Prostate gland (tissue), 2 donors: ENCODE measurements at regions not wholly inside any gene's neighbourhood (a gene's known extent, or its start where the extent isn't known, plus 50 kb on each side); places are given as distances from the start of the nearest gene placed in this dataset.
A peak's percentile ranks its signal among the peaks of the same experiment; 100 is the strongest.

Experiments used
- DNase-seq: peaks from one replicate; pipeline ENCODE4 v3.0.0-alpha.2; 2019; ENCODE audit warnings: low spot score
- H3K27ac ChIP-seq, 2 donors: fragments of 200-600 bp; sonication (generic); 2 replicates each; pipeline ENCODE4 v1.5.1; 2017 to 2019
- H3K27me3 ChIP-seq: fragments of 200-600 bp; sonication (generic); replicated peaks from 2 replicates; pipeline ENCODE4 v1.5.1; 2019; ENCODE audit not compliant: insufficient read depth
- H3K36me3 ChIP-seq, 2 donors: fragments of 200-600 bp; sonication (generic); 1 replicate in 1 of 2; 2 replicates in 1 of 2; pipeline versions ENCODE4 v1.5.1 to v1.8.1; 2017 to 2019
- H3K4me1 ChIP-seq: fragments of 200-600 bp; sonication (generic); replicated peaks from 2 replicates; pipeline ENCODE4 v1.5.1; 2019
- H3K4me3 ChIP-seq, 2 donors: fragments of 200-600 bp; sonication (generic); 2 replicates each; pipeline ENCODE4 v1.5.1; 2017 to 2019
- H3K9me3 ChIP-seq: fragments of 200-600 bp; sonication (generic); 2 replicates; pipeline ENCODE4 v1.5.1; 2017
- CTCF ChIP-seq, 4 experiments: fragments of 200-600 bp in 2 of 4; fragments of 450-650 bp in 2 of 4; sonication (generic) in 2 of 4; IDR thresholded peaks; 1 replicate in 3 of 4; 2 replicates in 1 of 4; pipeline ENCODE4 v1.5.1; 2016 to 2019; ENCODE audit warnings: antibody characterized with exemption in 4 of 4, mild to moderate bottlenecking in 2 of 4, moderate library complexity in 2 of 4
- POLR2A ChIP-seq: fragments of 450-650 bp; IDR thresholded peaks from one replicate; pipeline ENCODE4 v1.6.1; 2016; ENCODE audit warnings: antibody characterized with exemption, mild to moderate bottlenecking
- POLR2AphosphoS5 ChIP-seq: sonication (generic); formaldehyde crosslinking; IDR thresholded peaks from one replicate; pipeline ENCODE4 v1.6.1; 2017; ENCODE audit warnings: antibody characterized with exemption
- WGBS: methylation state at CpG from one replicate; pipeline ENCODE4 v1.1.5; 2018; 5-methylcytosine and 5-hydroxymethylcytosine counted together
- intact Hi-C: fragments of 100-400 bp; cut with DNase I; formaldehyde crosslinking; loops from one replicate; pipeline ENCODE4 v1.14.2; 2022

GRCh38 chrX:68894513-68895340 is 65.9 kb downstream of the EFNB1 start:
- DNase-seq: peak; percentile 42
- no peak overlapping the region for H3K4me3 ChIP-seq
- H3K36me3 ChIP-seq: no peaks in the 10 kb centered on the region
- no peak for TF ChIP-seq POLR2AphosphoS5
- H3K9me3 ChIP-seq: no peaks in the 10 kb centered on the region
- intact Hi-C loops: loop anchor here (2.0 kb wide), 1 partner anchor 66 kb away; the partner anchor contains the start of gene EFNB1
- 1% methylated on average over 32 of the region's 49 CpGs for WGBS
- H3K27ac ChIP-seq: peak overlapping the region; percentile 67 to 69
- no peaks in the 10 kb centered on the region for H3K27me3 ChIP-seq
- H3K4me1 ChIP-seq: no peaks in the 10 kb centered on the region

GRCh38 chrX:68894142-68894512 is 65.3 kb downstream of the EFNB1 start:
- H3K4me1 ChIP-seq: no peaks in the 10 kb centered on the region
- H3K4me3 ChIP-seq: no peak overlapping the region
- no peak for DNase-seq
- no peaks in the 10 kb centered on the region for H3K9me3 ChIP-seq
- H3K27ac ChIP-seq: peak overlapping the region; percentile 67 to 69
- H3K27me3 ChIP-seq: no peaks in the 10 kb centered on the region
- intact Hi-C loops: loop anchor here (2.0 kb wide), 1 partner anchor 65 kb away; the partner anchor contains the start of gene EFNB1
- no peaks in the 10 kb centered on the region for H3K36me3 ChIP-seq
- WGBS: 100% methylated on average over 1 of the region's 8 CpGs
- TF ChIP-seq CTCF (IDR thresholded peaks at IDR 0.05) (no peak), POLR2A (no peak), POLR2AphosphoS5 (no peak)

- WGBS: 56% methylated on average over 13 of the region's 13 CpGs
- Histone ChIP-seq H3K36me3 (no peaks in the 10 kb centered on the region), H3K27ac (no peak overlapping the region), H3K4me3 (no peak overlapping the region), H3K4me1 (no peaks in the 10 kb centered on the region), H3K27me3 (no peaks in the 10 kb centered on the region), H3K9me3 (no peaks in the 10 kb centered on the region)
- no peak for DNase-seq
- TF ChIP-seq POLR2AphosphoS5 (no peak), POLR2A (no peak), CTCF (IDR thresholded peaks at IDR 0.05) (no peak)
- intact Hi-C loops: no loop called here
Measured at GRCh38 chrX:68892651-68893050, 63.8 kb downstream of the EFNB1 start.

GRCh38 chrX:68892134-68892533 is 63.3 kb downstream of the EFNB1 start:
- H3K27me3 ChIP-seq: no peaks in the 10 kb centered on the region
- no peak for DNase-seq
- H3K4me3 ChIP-seq: no peak overlapping the region
- WGBS: no CpG with 5 or more reads among the region's 2 CpGs
- TF ChIP-seq POLR2A: no peak
- TF ChIP-seq POLR2AphosphoS5: no peak
- no peak for TF ChIP-seq CTCF (IDR thresholded peaks at IDR 0.05)
- H3K9me3 ChIP-seq: no peaks in the 10 kb centered on the region
- intact Hi-C loops: no loop called here
- H3K36me3 ChIP-seq: no peaks in the 10 kb centered on the region
- H3K4me1 ChIP-seq: no peaks in the 10 kb centered on the region
- no peak overlapping the region for H3K27ac ChIP-seq
